Panc1 (cell line): ENCODE measurements at regions not wholly inside any gene's neighbourhood (a gene's known extent, or its start where the extent isn't known, plus 50 kb on each side); places are given as distances from the start of the nearest gene placed in this dataset.

Experiments used
- CTCF ChIP-seq: fragments of 450-650 bp; IDR thresholded peaks from 2 replicates; pipeline ENCODE4 v1.5.1; 2017; ENCODE audit warnings: mild to moderate bottlenecking
- POLR2AphosphoS5 ChIP-seq: IDR thresholded peaks from 2 replicates; pipeline ENCODE4 v1.6.1; 2012; ENCODE audit warnings: mild to moderate bottlenecking, low read depth, low read length, moderate library complexity
- REST ChIP-seq, 2 experiments: IDR thresholded peaks; 2 replicates each; pipeline ENCODE4 v1.6.1; 2011 to 2012; ENCODE audit warnings: low read depth in 2 of 2, control low read depth in 1 of 2, low read length in 1 of 2, mild to moderate bottlenecking in 1 of 2, moderate library complexity in 1 of 2; ENCODE audit not compliant: insufficient read depth in 1 of 2
- SIN3A ChIP-seq: IDR thresholded peaks from 2 replicates; pipeline ENCODE4 v1.6.1; 2012; ENCODE audit warnings: low read depth, mild to moderate bottlenecking, low read length, moderate library complexity, borderline replicate concordance; ENCODE audit not compliant: insufficient read depth
- TCF7L2 ChIP-seq: IDR thresholded peaks from 2 replicates; pipeline ENCODE4 v1.6.1; 2011; ENCODE audit warnings: mild to moderate bottlenecking, low read depth, low read length, inconsistent platforms

- TF ChIP-seq CTCF: no peak
- no peak for TF ChIP-seq REST (IDR thresholded peaks at IDR 0.05; ENCODE audit: insufficient read depth in 1 of 2, low read depth in 2 of 2, low read length in 1 of 2)
- TF ChIP-seq POLR2AphosphoS5: no peak
- TF ChIP-seq SIN3A: no peak
- no peak for TF ChIP-seq TCF7L2
Observed at GRCh38 chr6:23224540-23224939, 655.2 kb downstream of the HDGFL1 start.
